ENCODE measurements at regions not wholly inside any gene's neighbourhood (a gene's known extent, or its start where the extent isn't known, plus 50 kb on each side); places are given as distances from the start of the nearest gene placed in this dataset.

- Histone ChIP-seq H3K27me3 (ENCODE audit: insufficient read depth, low read depth, severe bottlenecking) (no peaks in the 10 kb centered on the region), H3K9me3 (ENCODE audit: severe bottlenecking) (no peaks in the 10 kb centered on the region), H3K27ac (no peak overlapping the region), H3K4me3 (ENCODE audit: low read depth, low read length) (no peak overlapping the region), H3K36me3 (no peaks in the 10 kb centered on the region)
- no peak for TF ChIP-seq CTCF (IDR thresholded peaks at IDR 0.05; ENCODE audit: low read depth, low read length)
- DNase-seq: no peak
Observed at GRCh38 chr14:51442513-51443175, 202.6 kb downstream of the TMX1 start.

- DNase-seq: no peak
- no peak for TF ChIP-seq CTCF (IDR thresholded peaks at IDR 0.05; ENCODE audit: low read depth, low read length)
- Histone ChIP-seq H3K27me3 (ENCODE audit: insufficient read depth, low read depth, severe bottlenecking) (no peaks in the 10 kb centered on the region), H3K27ac (no peak overlapping the region), H3K4me3 (ENCODE audit: low read depth, low read length) (no peak overlapping the region), H3K36me3 (no peaks in the 10 kb centered on the region), H3K9me3 (ENCODE audit: severe bottlenecking) (no peaks in the 10 kb centered on the region)
Observed at GRCh38 chr14:51443195-51444018, 203.4 kb downstream of the TMX1 start.

GRCh38 chr14:51444353-51445000, 204.4 kb downstream of the TMX1 start:
- DNase-seq: no peak
- H3K36me3 ChIP-seq: no peaks in the 10 kb centered on the region
- H3K4me3 ChIP-seq (ENCODE audit: low read depth, low read length): no peak overlapping the region
- H3K27me3 ChIP-seq (ENCODE audit: insufficient read depth, low read depth, severe bottlenecking): no peaks in the 10 kb centered on the region
- no peak overlapping the region for H3K27ac ChIP-seq
- no peaks in the 10 kb centered on the region for H3K9me3 ChIP-seq (ENCODE audit: severe bottlenecking)
- no peak for TF ChIP-seq CTCF (IDR thresholded peaks at IDR 0.05; ENCODE audit: low read depth, low read length)

GRCh38 chr14:51445001-51445390, 204.9 kb downstream of the TMX1 start:
- no peak overlapping the region for H3K27ac ChIP-seq
- no peaks in the 10 kb centered on the region for H3K27me3 ChIP-seq (ENCODE audit: insufficient read depth, low read depth, severe bottlenecking)
- no peak for TF ChIP-seq CTCF (IDR thresholded peaks at IDR 0.05; ENCODE audit: low read depth, low read length)
- no peaks in the 10 kb centered on the region for H3K9me3 ChIP-seq (ENCODE audit: severe bottlenecking)
- no peaks in the 10 kb centered on the region for H3K36me3 ChIP-seq
- DNase-seq: no peak
- no peak overlapping the region for H3K4me3 ChIP-seq (ENCODE audit: low read depth, low read length)

GRCh38 chr14:51446771-51447170, 204.9 kb upstream of the FRMD6 start:
- Histone ChIP-seq H3K4me3 (ENCODE audit: low read depth, low read length) (no peak overlapping the region), H3K27me3 (ENCODE audit: insufficient read depth, low read depth, severe bottlenecking) (no peaks in the 10 kb centered on the region), H3K9me3 (ENCODE audit: severe bottlenecking) (no peaks in the 10 kb centered on the region), H3K36me3 (no peaks in the 10 kb centered on the region), H3K27ac (no peak overlapping the region)
- no peak for TF ChIP-seq CTCF (IDR thresholded peaks at IDR 0.05; ENCODE audit: low read depth, low read length)
- DNase-seq: no peak
